GM18867 (cell line): ENCODE measurements at regions not wholly inside any gene's neighbourhood (a gene's known extent, or its start where the extent isn't known, plus 50 kb on each side); places are given as distances from the start of the nearest gene placed in this dataset.

ENCODE experiments used
- ATAC-seq: cut with Tn5 transposase; IDR thresholded peaks from one replicate; pipeline ENCODE4 v1.9.1; 2021; ENCODE audit warnings: mild to moderate bottlenecking, moderate library complexity; ENCODE audit not compliant: unreplicated experiment

- ATAC-seq: no peak
Measured at GRCh38 chr1:201762381-201762780, 66.6 kb upstream of the IPO9 start.

- no peak for ATAC-seq
Measured at GRCh38 chr1:201763455-201764140, 65.4 kb upstream of the IPO9 start.

- ATAC-seq: no peak
Measured at GRCh38 chr1:201764166-201764565, 64.8 kb upstream of the IPO9 start.

GRCh38 chr1:201764579-201764978 lies 64.4 kb upstream of the IPO9 start:
- no peak for ATAC-seq

DNA sequence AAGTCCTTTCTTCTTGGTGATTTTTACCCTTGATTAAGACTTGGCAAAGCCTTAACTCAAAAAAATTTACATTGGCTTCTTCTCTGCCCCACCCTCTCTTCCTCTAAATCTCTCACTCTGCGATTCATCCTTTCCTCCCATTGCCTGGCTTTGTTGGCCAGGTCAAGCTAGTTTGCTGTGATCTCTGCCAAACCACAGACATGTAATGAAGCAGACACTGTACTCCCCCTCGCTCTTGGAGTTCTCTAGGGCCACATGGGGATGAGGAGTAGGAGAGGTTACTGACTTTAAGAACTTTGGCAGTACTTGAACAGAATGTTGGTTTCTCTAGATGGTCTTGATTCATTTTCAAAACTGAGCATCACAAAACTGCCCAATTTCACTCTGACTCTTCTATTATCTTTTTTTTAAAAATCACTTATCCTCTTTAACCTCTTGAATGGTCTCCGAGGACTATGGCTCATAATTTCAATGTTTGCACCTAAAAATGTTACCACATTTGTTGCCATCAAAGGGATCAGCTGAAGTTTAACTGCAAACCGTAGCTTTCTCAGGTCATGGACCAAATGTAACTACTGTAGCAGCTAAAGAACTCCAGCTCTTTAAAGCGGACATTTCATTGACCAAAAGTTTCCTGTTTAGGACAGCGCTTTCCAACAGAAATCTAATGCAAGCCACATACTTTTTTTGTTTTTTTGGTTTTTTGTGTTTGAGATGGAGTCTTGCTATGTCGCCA lies 62.7 kb upstream of the IPO9 start:
- no peak for ATAC-seq

DNA sequence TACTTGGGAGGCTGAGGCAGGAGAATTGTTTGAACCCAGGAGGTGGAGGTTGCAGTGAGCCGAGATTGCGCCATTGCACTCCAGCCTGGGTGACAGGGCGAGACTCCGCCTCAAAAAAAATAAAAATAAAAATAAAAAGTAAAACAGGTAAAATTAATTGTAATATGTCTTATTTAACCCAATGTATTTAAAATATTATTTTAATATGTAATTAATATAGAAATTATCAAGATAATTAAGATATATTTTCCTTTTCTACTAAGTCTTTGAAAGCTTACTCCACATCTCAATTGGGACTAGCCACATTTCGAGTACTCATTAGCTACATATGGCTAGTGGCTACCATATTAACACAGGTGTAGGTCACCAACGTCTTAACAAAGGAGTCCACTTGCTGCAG lies 61.6 kb upstream of the IPO9 start:
- ATAC-seq: no peak

GRCh38 chr1:201769072-201769471 lies 59.9 kb upstream of the IPO9 start:
- ATAC-seq: no peak

GRCh38 chr1:201769966-201770365 lies 59.0 kb upstream of the IPO9 start:
- no peak for ATAC-seq

DNA sequence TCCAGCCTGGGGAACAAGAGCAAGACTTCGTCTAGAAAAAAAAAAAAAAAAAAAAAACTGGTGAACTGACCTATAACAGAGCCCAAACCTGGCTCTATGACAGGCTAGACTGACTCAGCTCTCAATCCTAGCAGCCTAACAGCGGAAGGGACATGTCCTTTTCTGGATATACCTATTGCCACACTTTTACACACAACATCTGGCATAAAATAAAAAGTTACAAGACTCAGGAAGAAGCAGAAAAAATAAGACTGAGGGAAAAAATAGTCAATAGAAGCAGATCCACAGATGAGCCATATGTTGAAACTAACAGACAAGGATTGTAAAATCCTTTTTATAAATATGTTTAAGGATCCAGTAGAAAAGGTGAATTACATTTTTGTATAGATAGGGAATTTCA lies 57.5 kb upstream of the IPO9 start:
- no peak for ATAC-seq

GRCh38 chr1:201772178-201772577 lies 56.8 kb upstream of the IPO9 start:
- no peak for ATAC-seq

GRCh38 chr1:201773764-201774163 lies 55.2 kb upstream of the IPO9 start:
- no peak for ATAC-seq

GRCh38 chr1:201774224-201774982 lies 54.6 kb upstream of the IPO9 start:
- ATAC-seq: no peak

DNA sequence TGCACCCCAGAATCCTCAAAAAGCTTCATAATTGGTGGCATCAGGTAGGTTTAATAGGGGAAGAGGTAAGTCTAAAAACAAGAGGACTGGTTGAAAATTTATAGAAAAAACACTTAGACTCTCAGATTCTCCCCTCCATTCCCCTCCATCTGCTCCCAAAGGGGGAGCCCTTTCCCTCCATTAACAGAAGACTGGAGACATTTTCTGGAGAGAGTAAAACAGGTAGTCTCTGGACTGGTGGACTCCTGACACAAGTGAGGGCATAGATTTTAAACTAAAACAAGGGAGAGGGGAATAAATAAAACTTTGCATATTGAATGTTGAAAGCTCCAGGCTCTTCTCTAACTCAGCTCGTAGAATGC lies 54.0 kb upstream of the IPO9 start:
- no peak for ATAC-seq

DNA sequence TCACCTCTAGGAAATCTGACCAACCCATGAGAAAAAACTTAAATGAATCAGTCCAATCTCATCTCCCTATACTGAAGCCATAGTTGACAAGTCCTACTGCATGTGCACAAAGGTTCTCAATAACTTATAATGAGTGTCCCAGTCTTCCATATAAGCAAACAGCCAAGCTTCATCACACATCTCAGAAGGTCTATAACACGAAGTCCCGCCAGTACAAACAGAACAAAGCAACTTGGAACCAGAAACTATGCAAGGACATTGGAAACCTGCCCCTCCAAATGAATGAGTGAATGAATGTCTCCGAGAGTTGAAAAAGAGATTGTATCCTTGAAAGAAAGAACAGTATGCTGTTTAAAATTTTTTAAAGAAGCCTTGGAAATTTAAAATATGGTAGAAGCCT lies 53.6 kb upstream of the IPO9 start:
- ATAC-seq: no peak

- ATAC-seq: no peak
Measured at GRCh38 chr1:201778279-201779065, 50.5 kb upstream of the IPO9 start.
